ENCODE measurements at regions not wholly inside any gene's neighbourhood (a gene's known extent, or its start where the extent isn't known, plus 50 kb on each side); places are given as distances from the start of the nearest gene placed in this dataset.

DNA sequence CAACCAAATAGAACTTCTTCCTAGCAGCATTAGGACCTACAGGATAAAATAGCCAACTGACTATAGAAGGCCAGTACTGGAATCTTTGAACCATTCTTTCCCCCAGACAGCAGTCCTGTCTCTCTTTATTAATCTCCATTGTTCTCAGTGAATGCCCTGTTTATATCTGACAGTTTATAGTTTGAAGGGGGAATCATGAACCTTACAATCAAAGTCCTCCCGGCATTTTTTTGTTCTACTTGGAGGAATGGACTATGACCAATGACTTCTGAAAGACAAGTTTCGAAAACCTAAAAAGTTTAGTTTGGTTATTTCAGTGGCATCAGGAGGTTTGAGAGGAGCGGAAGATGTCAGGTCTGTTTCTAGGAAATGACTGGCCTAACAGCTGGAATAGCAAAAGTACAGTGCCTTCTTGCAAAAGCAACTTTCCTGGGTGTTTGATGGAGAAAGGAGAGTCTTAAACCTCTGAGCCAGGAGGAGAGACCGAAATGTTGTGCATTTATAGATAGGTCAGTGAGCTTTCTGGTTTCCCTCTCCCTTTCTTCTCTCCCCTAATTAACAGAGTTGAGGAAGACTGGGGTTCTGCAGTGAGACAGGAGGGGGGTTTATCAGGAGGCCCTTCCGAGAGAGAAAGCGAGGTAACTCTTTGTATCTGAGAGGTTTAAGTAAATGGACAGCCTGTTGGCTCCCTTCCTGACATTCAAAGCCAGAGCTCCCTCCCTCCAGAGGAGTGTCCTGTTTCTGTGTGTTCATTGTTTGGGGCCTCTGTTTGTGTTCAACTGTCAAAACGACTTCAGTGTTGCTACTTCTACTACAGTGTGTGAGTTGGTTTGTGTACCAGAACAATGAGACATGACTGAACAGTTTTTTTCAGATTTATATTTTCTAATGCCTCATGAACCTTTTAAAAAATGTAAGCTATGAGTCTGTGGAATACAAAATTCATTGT is 383.0 kb upstream of the RARB start (continued):
- TF ChIP-seq, protein P1, sequence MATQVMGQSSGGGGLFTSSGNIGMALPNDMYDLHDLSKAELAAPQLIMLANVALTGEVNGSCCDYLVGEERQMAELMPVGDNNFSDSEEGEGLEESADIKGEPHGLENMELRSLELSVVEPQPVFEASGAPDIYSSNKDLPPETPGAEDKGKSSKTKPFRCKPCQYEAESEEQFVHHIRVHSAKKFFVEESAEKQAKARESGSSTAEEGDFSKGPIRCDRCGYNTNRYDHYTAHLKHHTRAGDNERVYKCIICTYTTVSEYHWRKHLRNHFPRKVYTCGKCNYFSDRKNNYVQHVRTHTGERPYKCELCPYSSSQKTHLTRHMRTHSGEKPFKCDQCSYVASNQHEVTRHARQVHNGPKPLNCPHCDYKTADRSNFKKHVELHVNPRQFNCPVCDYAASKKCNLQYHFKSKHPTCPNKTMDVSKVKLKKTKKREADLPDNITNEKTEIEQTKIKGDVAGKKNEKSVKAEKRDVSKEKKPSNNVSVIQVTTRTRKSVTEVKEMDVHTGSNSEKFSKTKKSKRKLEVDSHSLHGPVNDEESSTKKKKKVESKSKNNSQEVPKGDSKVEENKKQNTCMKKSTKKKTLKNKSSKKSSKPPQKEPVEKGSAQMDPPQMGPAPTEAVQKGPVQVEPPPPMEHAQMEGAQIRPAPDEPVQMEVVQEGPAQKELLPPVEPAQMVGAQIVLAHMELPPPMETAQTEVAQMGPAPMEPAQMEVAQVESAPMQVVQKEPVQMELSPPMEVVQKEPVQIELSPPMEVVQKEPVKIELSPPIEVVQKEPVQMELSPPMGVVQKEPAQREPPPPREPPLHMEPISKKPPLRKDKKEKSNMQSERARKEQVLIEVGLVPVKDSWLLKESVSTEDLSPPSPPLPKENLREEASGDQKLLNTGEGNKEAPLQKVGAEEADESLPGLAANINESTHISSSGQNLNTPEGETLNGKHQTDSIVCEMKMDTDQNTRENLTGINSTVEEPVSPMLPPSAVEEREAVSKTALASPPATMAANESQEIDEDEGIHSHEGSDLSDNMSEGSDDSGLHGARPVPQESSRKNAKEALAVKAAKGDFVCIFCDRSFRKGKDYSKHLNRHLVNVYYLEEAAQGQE (IDR thresholded peaks at IDR 0.05; ENCODE audit: low read depth, low read length), result no peak

DNA sequence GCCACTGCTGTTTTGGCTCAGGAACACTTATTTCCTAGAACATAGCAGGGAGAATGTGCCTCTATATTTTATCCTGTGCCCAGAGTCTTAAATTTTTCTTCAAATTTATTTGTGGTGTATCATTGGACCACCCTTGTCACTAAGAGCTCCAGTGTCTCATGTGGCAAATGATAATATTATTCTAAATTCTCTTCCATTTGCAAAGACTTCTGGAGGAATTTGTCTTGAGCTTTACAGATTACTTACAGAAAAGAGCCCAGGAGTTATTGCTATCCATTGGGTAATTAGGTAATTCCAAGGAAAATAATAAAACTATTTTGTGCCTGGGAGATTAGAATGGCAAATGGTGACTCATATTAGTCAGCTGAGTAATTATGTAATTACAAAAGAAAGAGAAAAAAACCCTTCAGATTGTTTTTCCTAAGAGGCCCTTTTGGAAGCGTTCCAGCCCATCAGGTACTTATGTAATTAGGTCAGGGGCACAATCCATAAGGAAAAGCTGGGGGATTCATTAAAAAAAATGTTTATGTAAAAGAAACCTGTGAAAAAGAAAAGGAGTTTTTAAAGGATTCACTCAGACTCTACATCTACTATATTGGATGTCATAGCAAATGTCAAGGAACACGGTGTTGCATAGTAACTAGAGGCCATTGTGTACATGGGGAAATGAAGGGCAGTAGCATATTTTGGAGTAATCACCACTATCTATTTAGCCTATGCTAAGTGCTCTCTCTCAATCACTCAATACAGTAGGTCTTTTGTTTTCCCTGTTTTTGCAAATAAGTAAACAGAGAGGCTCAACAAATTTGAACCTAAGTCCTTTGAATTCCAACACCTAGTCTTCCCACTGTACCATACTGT is 380.9 kb upstream of the RARB start:
- no peak for DNase-seq (ENCODE audit: low read depth, low spot score)
- POLR2A ChIA-PET, result no interaction called here
- Histone ChIP-seq H3K79me2 (ENCODE audit: control insufficient read depth, insufficient read depth, low read length) (no peaks in the 10 kb centered on the region), H3K9ac (ENCODE audit: control insufficient read depth, insufficient read depth, low read length) (no peak overlapping the region), H3K27me3 (replicated peaks in 1 of 2; ENCODE audit: control insufficient read depth in 2 of 2, insufficient read depth in 2 of 2, low read length in 1 of 2) (no peaks in the 10 kb centered on the region), H3K4me2 (ENCODE audit: control insufficient read depth, insufficient read depth) (no peak overlapping the region), H3K4me1 (ENCODE audit: control insufficient read depth, insufficient read depth, low read length) (no peaks in the 10 kb centered on the region), H3K9me3 (replicated peaks; ENCODE audit: control insufficient read depth, insufficient read depth, low read length) (no peaks in the 10 kb centered on the region), H3K36me3 (ENCODE audit: control insufficient read depth in 2 of 2, insufficient read depth in 2 of 2, low read length in 1 of 2) (no peaks in the 10 kb centered on the region), H3K4me3 (no peak overlapping the region), H4K20me1 (ENCODE audit: control insufficient read depth, insufficient read depth) (no peaks in the 10 kb centered on the region), H2AFZ (ENCODE audit: control insufficient read depth, low read depth, low read length) (no peak overlapping the region), H3K27ac (ENCODE audit: control insufficient read depth, insufficient read depth) (no peak overlapping the region)
- intact Hi-C loops (cut with micrococcal nuclease; ENCODE audit: unreplicated experiment), result no loop called here
- CTCF ChIA-PET, result interaction anchor here (4.2 kb wide), 1 partner anchor 13 kb away, joined by 23 read pairs; no protein-coding TSS in a partner anchor
- in situ Hi-C loops (cut with MboI), result no loop called here
- RAD21 ChIA-PET (ENCODE audit: unreplicated experiment), result no interaction called here
- SMC1A ChIA-PET (ENCODE audit: uncharacterized antibody, unreplicated experiment), result no interaction called here
- FAIRE-seq, result no peak
- WGBS (ENCODE audit: insufficient coverage, insufficient replicate concordance, low lambda C conversion rate, missing lambda C conversion rate), result 3% methylated on average over 2 of the region's 2 CpGs
- ATAC-seq, result no peak
- BruUV-seq (replicated peaks), result no TSS peak
- TF ChIP-seq SUZ12 (IDR thresholded peaks at IDR 0.05; ENCODE audit: unreplicated experiment) (no peak), RCOR1 (conservative IDR thresholded peaks at IDR 0.05; ENCODE audit: low read depth, low read length) (no peak), BHLHE40 (IDR thresholded peaks at IDR 0.05; ENCODE audit: borderline replicate concordance in 1 of 2, low read depth in 2 of 2, low read length in 1 of 2) (no peak), NFYB (IDR thresholded peaks at IDR 0.05; ENCODE audit: insufficient read depth, low read depth, low read length) (no peak), MTA2 (IDR thresholded peaks at IDR 0.05; ENCODE audit: low read depth) (no peak), SPI1 (IDR thresholded peaks at IDR 0.05; ENCODE audit: borderline replicate concordance, insufficient read depth, low read depth, low read length) (no peak), ZNF384 (IDR thresholded peaks at IDR 0.05; ENCODE audit: borderline replicate concordance, low read depth, low read length) (no peak), BACH1 (IDR thresholded peaks at IDR 0.05; ENCODE audit: borderline replicate concordance) (no peak)
- TF ChIP-seq, protein P2, sequence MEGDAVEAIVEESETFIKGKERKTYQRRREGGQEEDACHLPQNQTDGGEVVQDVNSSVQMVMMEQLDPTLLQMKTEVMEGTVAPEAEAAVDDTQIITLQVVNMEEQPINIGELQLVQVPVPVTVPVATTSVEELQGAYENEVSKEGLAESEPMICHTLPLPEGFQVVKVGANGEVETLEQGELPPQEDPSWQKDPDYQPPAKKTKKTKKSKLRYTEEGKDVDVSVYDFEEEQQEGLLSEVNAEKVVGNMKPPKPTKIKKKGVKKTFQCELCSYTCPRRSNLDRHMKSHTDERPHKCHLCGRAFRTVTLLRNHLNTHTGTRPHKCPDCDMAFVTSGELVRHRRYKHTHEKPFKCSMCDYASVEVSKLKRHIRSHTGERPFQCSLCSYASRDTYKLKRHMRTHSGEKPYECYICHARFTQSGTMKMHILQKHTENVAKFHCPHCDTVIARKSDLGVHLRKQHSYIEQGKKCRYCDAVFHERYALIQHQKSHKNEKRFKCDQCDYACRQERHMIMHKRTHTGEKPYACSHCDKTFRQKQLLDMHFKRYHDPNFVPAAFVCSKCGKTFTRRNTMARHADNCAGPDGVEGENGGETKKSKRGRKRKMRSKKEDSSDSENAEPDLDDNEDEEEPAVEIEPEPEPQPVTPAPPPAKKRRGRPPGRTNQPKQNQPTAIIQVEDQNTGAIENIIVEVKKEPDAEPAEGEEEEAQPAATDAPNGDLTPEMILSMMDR (IDR thresholded peaks at IDR 0.05 in 2 of 3, conservative IDR thresholded peaks at IDR 0.05 in 1 of 3; ENCODE audit: control insufficient read depth in 2 of 3, extremely low read depth in 1 of 3, insufficient read depth in 1 of 3, low read depth in 3 of 3, low read length in 3 of 3), result no peak

Measured in GM12878 (cell line).